HEK293T (cell line): ENCODE measurements at regions not wholly inside any gene's neighbourhood (a gene's known extent, or its start where the extent isn't known, plus 50 kb on each side); places are given as distances from the start of the nearest gene placed in this dataset.
"Not testable (repeated sequence)": the region's sequence is repeated elsewhere in the genome, so short reads cannot be mapped to it uniquely, and the experiment has no call there.

ENCODE experiments used
- CTCF ChIA-PET: fragments of 350-600 bp; formaldehyde crosslinking; extraction: SDS; loops from one replicate; lab custom pipeline; 2021; ENCODE audit warnings: antibody characterized with exemption, inconsistent platforms; lab: Yijun Ruan, JAX
- POLR2A ChIA-PET: fragments of 350-600 bp; formaldehyde crosslinking; extraction: SDS; loops from one replicate; lab custom pipeline; 2020; ENCODE audit warnings: antibody characterized with exemption, inconsistent platforms; lab: Yijun Ruan, JAX
- DNase-seq: peaks from one replicate; pipeline ENCODE4 v3.0.0; 2012; ENCODE audit warnings: mixed read lengths; ENCODE audit errors: extremely low spot score
- ARNT ChIP-seq: fragments of 450-650 bp; IDR thresholded peaks from 2 replicates; pipeline ENCODE4 v1.6.1; 2017; ENCODE audit warnings: mild to moderate bottlenecking
- BHLHE40 ChIP-seq: fragments of 450-650 bp; IDR thresholded peaks from 2 replicates; pipeline ENCODE4 v1.6.1; 2016; ENCODE audit warnings: mild to moderate bottlenecking, moderate library complexity, borderline replicate concordance
- CTBP1 ChIP-seq: fragments of 450-650 bp; IDR thresholded peaks from 2 replicates; pipeline ENCODE4 v1.6.1; 2016; ENCODE audit warnings: borderline replicate concordance
- ELF4 ChIP-seq: fragments of 450-650 bp; IDR thresholded peaks from 2 replicates; pipeline ENCODE4 v1.6.1; 2017; ENCODE audit warnings: antibody characterized with exemption
- FOXA1 ChIP-seq: fragments of 450-650 bp; IDR thresholded peaks from 2 replicates; pipeline ENCODE4 v1.6.1; 2016; ENCODE audit warnings: mild to moderate bottlenecking
- FOXK2 ChIP-seq: fragments of 450-650 bp; IDR thresholded peaks from 2 replicates; pipeline ENCODE4 v1.6.1; 2016; ENCODE audit warnings: mild to moderate bottlenecking
- FOXM1 ChIP-seq: fragments of 450-650 bp; IDR thresholded peaks from 2 replicates; pipeline ENCODE4 v1.6.1; 2017; ENCODE audit warnings: mild to moderate bottlenecking, borderline replicate concordance
- HDGF ChIP-seq: fragments of 450-650 bp; IDR thresholded peaks from 2 replicates; pipeline ENCODE4 v1.6.1; 2017; ENCODE audit warnings: antibody characterized with exemption, borderline replicate concordance
- L3MBTL2 ChIP-seq: fragments of 450-650 bp; conservative IDR thresholded peaks from 2 replicates; pipeline ENCODE4 v1.6.1; 2016; ENCODE audit warnings: mild to moderate bottlenecking
- LEF1 ChIP-seq: fragments of 450-650 bp; IDR thresholded peaks from 2 replicates; pipeline ENCODE4 v1.6.1; 2017; ENCODE audit warnings: mild to moderate bottlenecking, borderline replicate concordance
- NFRKB ChIP-seq: fragments of 450-650 bp; IDR thresholded peaks from 2 replicates; pipeline ENCODE4 v1.6.1; 2016; ENCODE audit warnings: mild to moderate bottlenecking, moderate library complexity
- SP1 ChIP-seq: fragments of 450-650 bp; IDR thresholded peaks from 2 replicates; pipeline ENCODE4 v1.6.1; 2017
- SUZ12 ChIP-seq: fragments of 450-650 bp; IDR thresholded peaks from 2 replicates; pipeline ENCODE4 v1.6.1; 2016; ENCODE audit warnings: mild to moderate bottlenecking
- TARDBP ChIP-seq: fragments of 450-650 bp; IDR thresholded peaks from 2 replicates; pipeline ENCODE4 v1.6.1; 2016
- ZNF384 ChIP-seq: fragments of 450-650 bp; IDR thresholded peaks from 2 replicates; pipeline ENCODE4 v1.6.1; 2016
- TF ChIP-seq, protein P1 (sequence below): fragments of 450-650 bp; IDR thresholded peaks from 2 replicates; pipeline ENCODE4 v1.6.1; 2016

DNA sequence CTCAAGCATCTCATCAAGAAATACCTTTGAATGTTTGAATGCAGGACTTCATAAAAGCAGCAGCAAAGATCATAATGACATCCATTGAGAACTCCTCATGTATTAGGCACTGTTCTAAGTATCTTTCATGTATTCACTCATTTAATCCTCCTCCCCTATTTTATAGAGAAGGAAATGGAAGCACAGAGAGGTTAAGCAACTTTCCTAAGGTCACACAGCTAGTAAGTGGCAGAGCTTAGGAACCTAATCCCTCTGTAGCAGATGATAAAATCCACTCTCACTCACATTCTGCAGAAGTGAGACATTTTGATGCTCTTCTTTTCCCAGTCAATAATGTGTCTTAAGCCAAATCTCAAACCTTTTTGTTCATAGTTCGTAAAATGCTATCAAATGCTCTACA is 350.8 kb upstream of the C16orf82 start:
- TF ChIP-seq HDGF, result no peak
- no peak for TF ChIP-seq ELF4
- TF ChIP-seq BHLHE40, result no peak
- no peak for TF ChIP-seq LEF1
- TF ChIP-seq ZNF384, result no peak
- no peak for TF ChIP-seq CTBP1
- no peak for TF ChIP-seq FOXA1
- TF ChIP-seq SP1, result no peak
- no peak for TF ChIP-seq L3MBTL2
- TF ChIP-seq ARNT, result no peak
- no peak for TF ChIP-seq NFRKB
- TF ChIP-seq TARDBP, result no peak
- no peak for TF ChIP-seq SUZ12
- ChIA-PET POLR2A (no interaction called here), CTCF (no interaction called here)
- no peak for DNase-seq

DNA sequence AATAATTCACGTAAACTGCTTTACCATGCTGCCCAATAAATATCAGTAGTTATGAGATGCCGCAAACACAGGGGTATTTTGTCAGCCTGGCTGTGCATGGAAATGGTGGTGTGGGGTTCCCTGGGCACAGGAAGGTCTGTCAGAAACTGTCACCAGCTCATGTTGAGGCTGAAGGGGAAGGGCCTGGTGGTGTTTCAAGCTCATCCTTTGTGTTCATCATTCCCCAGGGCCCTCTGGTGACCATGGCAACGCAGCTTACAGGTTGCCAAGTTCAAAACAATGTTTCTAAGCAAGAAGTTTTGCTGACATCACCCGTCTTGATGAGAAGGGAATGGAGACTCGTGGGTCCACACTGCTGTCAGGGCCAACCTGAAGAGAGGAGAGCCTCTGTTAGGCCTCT is 348.9 kb upstream of the C16orf82 start:
- DNase-seq, result no peak
- CTCF ChIA-PET, result no interaction called here
- TF ChIP-seq L3MBTL2 (no peak), SP1 (no peak), CTBP1 (no peak), HDGF (no peak), LEF1 (no peak)
- POLR2A ChIA-PET, result no interaction called here

DNA sequence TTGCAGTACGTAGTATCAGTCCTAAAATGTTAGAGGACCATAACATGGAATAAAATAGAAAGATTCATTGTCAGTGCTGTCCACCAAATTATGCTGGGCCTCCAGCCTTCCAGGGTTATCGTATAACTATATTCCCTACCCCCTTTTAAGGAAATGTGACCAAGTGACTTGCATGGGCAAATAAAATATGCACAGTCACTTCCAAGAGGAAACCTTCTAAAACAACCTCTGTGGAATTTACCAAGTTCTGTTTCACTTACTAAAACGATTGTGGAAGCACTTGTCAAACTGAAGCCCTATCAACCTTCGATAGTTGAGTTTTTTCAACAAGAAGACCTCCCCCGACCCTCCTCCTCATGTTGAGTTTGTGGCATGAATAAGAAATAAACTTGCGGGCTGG is 345.4 kb upstream of the C16orf82 start:
- no peak for DNase-seq
- ChIA-PET POLR2A (no interaction called here), CTCF (no interaction called here)
- TF ChIP-seq BHLHE40 (no peak), FOXA1 (no peak), SUZ12 (no peak), SP1 (no peak), NFRKB (no peak), L3MBTL2 (no peak), ZNF384 (no peak), FOXM1 (no peak), ARNT (no peak), CTBP1 (no peak), TARDBP (no peak), HDGF (no peak), LEF1 (no peak)
- TF ChIP-seq, protein P1, sequence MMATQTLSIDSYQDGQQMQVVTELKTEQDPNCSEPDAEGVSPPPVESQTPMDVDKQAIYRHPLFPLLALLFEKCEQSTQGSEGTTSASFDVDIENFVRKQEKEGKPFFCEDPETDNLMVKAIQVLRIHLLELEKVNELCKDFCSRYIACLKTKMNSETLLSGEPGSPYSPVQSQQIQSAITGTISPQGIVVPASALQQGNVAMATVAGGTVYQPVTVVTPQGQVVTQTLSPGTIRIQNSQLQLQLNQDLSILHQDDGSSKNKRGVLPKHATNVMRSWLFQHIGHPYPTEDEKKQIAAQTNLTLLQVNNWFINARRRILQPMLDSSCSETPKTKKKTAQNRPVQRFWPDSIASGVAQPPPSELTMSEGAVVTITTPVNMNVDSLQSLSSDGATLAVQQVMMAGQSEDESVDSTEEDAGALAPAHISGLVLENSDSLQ, result no peak

DNA sequence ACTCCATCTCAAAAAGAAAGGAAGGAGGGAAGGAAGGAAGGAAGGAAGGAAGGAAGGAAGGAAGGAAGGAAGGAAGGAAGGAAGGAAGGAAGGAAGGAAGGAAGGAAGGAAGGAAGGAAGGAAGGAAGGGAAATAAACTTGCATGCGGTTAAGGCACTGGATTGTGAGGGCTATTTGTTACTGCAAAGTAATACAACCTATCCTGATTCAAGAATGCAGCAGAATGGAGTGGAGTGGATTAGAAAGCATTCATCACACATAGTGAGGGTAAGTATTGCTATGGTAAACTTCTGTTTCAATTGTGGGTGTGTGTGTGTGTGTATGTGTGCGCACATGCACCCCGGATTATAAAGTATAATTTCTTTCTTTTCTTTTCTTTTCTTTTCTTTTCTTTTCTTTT is 344.8 kb upstream of the C16orf82 start:
- DNase-seq, POLR2A ChIA-PET, CTCF ChIA-PET: not testable (repeated sequence)

DNA sequence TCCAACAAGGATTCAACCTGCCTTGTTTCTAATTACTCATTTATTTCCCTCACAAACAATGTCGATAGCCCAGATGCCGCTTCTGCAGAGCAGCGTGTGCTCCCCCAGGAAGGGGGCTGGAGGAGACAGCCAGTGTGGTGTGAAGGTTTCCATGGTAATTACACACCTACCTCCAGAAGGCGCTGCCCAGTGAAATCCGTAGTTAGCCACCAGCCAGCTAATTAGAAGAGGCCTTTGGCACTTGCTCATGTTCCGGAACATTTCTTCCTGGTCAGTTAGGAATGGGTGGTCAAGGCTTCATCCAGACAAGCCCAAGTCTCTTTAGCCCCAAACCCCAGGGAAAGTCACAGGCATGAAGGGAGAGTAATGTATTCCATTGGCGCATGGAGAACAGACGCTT is 342.5 kb upstream of the C16orf82 start:
- ChIA-PET POLR2A (no interaction called here), CTCF (no interaction called here)
- DNase-seq, result no peak
- TF ChIP-seq SP1 (no peak), ZNF384 (no peak), TARDBP (no peak), L3MBTL2 (no peak), BHLHE40 (no peak), NFRKB (no peak), CTBP1 (no peak), FOXK2 (no peak), FOXA1 (no peak)
- TF ChIP-seq, protein P1, result no peak

DNA sequence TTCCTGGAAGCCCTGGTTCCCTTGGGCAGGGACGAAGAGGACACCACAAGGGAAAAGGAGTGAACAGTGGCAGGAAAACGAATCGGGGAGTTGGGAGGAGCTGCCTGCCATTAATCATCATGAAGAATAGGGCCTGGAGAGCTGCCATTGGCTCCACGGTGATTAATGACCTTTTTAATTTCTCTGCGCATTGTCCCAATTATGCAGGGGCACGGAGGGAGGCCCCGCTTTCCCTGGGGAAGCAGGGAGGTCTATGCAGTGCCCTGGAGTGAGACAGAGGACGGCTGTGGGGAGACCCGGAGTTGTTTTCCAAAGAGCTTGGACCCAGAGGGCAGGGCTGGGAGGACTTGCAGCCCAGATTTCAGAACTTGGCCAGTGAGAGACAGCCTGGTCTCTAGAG is 338.9 kb upstream of the C16orf82 start:
- POLR2A ChIA-PET, result no interaction called here
- TF ChIP-seq FOXK2 (no peak), ZNF384 (no peak), HDGF (no peak), NFRKB (no peak), L3MBTL2 (no peak), ELF4 (no peak), SP1 (no peak), CTBP1 (no peak), TARDBP (no peak)
- DNase-seq, result no peak
- CTCF ChIA-PET, result no interaction called here

DNA sequence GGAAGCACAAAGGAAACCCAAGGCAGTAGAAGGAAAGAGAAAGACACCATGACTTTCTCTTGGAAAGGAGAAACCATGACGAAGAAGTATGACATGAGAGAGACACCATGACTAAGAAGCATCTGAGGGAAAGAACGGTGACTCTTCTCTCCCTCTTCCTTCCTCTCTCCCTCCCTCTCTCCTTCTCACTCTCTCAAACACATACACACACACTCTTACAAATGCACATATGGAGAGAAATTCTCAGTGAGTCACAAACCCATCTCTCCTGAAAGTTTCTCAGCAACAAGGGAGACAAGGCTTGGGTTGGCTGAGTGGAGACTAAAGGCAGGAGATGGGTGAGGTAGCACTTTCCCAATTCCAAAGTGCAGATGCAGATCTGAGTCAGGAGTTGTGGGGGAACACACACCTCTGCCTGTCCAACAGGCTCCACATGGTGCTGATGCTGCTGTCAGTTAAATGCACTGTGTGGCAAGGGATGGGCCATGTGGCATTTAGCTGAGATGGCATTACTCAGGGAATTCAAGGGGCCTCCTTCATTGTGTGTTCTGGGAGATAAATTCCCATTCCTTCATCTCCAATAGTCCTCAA is 336.7 kb upstream of the C16orf82 start:
- TF ChIP-seq BHLHE40 (no peak), SUZ12 (no peak), SP1 (no peak), FOXM1 (no peak), FOXA1 (no peak), ELF4 (no peak), HDGF (no peak), ARNT (no peak), ZNF384 (no peak), LEF1 (no peak), TARDBP (no peak), NFRKB (no peak), L3MBTL2 (no peak), FOXK2 (no peak), CTBP1 (no peak)
- TF ChIP-seq, protein P1, result no peak
- DNase-seq, result no peak
- POLR2A ChIA-PET, result no interaction called here
- CTCF ChIA-PET, result interaction anchor here (0.5 kb wide), 1 partner anchor 276 kb away, joined by 4 read pairs; no protein-coding TSS in a partner anchor

DNA sequence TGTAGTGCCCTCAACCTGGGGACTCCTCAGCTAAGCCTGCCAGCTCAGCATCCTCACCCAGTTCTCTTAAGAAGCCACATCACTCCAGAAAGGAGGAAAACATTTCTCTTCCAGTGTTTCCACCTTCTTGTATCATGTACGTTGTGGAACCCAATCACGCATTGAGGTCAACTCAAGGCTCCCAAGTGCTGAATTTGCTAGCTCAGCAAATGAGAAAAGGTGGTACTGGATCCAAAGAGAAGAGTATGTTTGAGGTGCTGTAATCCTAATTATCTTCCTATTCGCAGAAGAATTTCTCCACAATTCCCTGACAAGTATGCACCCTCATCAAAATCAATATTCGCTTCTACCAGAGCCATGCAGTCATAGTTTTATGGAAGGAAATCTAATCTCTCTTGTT is 335.0 kb upstream of the C16orf82 start:
- TF ChIP-seq BHLHE40, result no peak
- TF ChIP-seq TARDBP, result no peak
- TF ChIP-seq FOXM1, result no peak
- no peak for TF ChIP-seq ZNF384
- TF ChIP-seq ARNT, result no peak
- CTCF ChIA-PET, result no interaction called here
- no peak for DNase-seq
- POLR2A ChIA-PET, result no interaction called here
